ENCODE measurements at regions not wholly inside any gene's neighbourhood (a gene's known extent, or its start where the extent isn't known, plus 50 kb on each side); places are given as distances from the start of the nearest gene placed in this dataset.

GRCh38 chr4:19324184-19324583 is 927.5 kb upstream of the SLIT2 start:
- intact Hi-C loops (cut with DNase I): no loop called here
- DNase-seq (no peak), ATAC-seq (no peak)
- Histone ChIP-seq H3K4me1 (no peaks in the 10 kb centered on the region), H3K27ac (no peak overlapping the region), H3K4me3 (no peak overlapping the region), H3K36me3 (no peaks in the 10 kb centered on the region), H3K9me3 (no peaks in the 10 kb centered on the region), H3K27me3 (no peaks in the 10 kb centered on the region)
- TF ChIP-seq POLR2A (IDR thresholded peaks at IDR 0.05) (no peak), CTCF (IDR thresholded peaks at IDR 0.05) (no peak)

GRCh38 chr4:19319607-19320006 is 932.1 kb upstream of the SLIT2 start:
- 65 to 78% (median 72%) methylated on average over 1 of the region's 1 CpG for WGBS, 4 donors
- ATAC-seq: no peak
- no peaks in the 10 kb centered on the region for H3K9me3 ChIP-seq
- intact Hi-C loops (cut with DNase I): no loop called here
- DNase-seq: no peak
- H3K4me3 ChIP-seq: no peak overlapping the region
- no peak overlapping the region for H3K27ac ChIP-seq
- no peaks in the 10 kb centered on the region for H3K4me1 ChIP-seq
- TF ChIP-seq POLR2A (IDR thresholded peaks at IDR 0.05) (no peak), CTCF (IDR thresholded peaks at IDR 0.05) (no peak)
- H3K36me3 ChIP-seq: no peaks in the 10 kb centered on the region
- H3K27me3 ChIP-seq: no peaks in the 10 kb centered on the region

- no peak for ATAC-seq
- intact Hi-C loops (cut with DNase I): no loop called here
- DNase-seq: no peak
- Histone ChIP-seq H3K27ac (no peak overlapping the region), H3K9me3 (no peaks in the 10 kb centered on the region), H3K27me3 (no peaks in the 10 kb centered on the region), H3K36me3 (no peaks in the 10 kb centered on the region), H3K4me3 (no peak overlapping the region), H3K4me1 (no peaks in the 10 kb centered on the region)
- TF ChIP-seq CTCF (IDR thresholded peaks at IDR 0.05): no peak
- no peak for TF ChIP-seq POLR2A (IDR thresholded peaks at IDR 0.05)
Observed at GRCh38 chr4:19317377-19317776, 934.3 kb upstream of the SLIT2 start.

- ATAC-seq (no peak), DNase-seq (no peak)
- Histone ChIP-seq H3K27ac (no peak overlapping the region), H3K9me3 (no peaks in the 10 kb centered on the region), H3K36me3 (no peaks in the 10 kb centered on the region), H3K4me1 (peaks cover 0 to 7% (median 0%) of the 10 kb centered on the region in 12 donors), H3K27me3 (no peaks in the 10 kb centered on the region), H3K4me3 (no peak overlapping the region)
- WGBS, 4 donors: 68 to 86% (median 73%) methylated on average over 1 of the region's 1 CpG
- intact Hi-C loops (cut with DNase I): no loop called here
- TF ChIP-seq CTCF (IDR thresholded peaks at IDR 0.05) (no peak), POLR2A (IDR thresholded peaks at IDR 0.05) (no peak)
Observed at GRCh38 chr4:19314116-19314515, 937.6 kb upstream of the SLIT2 start.

Measured in heart left ventricle (tissue), 16 donors.